8988T (cell line): ENCODE measurements at regions not wholly inside any gene's neighbourhood (a gene's known extent, or its start where the extent isn't known, plus 50 kb on each side); places are given as distances from the start of the nearest gene placed in this dataset.
"Not testable (repeated sequence)": the region's sequence is repeated elsewhere in the genome, so short reads cannot be mapped to it uniquely, and the experiment has no call there.

Experiments
- DNase-seq: peaks from one replicate; pipeline ENCODE4 v3.0.0; 2011

DNA sequence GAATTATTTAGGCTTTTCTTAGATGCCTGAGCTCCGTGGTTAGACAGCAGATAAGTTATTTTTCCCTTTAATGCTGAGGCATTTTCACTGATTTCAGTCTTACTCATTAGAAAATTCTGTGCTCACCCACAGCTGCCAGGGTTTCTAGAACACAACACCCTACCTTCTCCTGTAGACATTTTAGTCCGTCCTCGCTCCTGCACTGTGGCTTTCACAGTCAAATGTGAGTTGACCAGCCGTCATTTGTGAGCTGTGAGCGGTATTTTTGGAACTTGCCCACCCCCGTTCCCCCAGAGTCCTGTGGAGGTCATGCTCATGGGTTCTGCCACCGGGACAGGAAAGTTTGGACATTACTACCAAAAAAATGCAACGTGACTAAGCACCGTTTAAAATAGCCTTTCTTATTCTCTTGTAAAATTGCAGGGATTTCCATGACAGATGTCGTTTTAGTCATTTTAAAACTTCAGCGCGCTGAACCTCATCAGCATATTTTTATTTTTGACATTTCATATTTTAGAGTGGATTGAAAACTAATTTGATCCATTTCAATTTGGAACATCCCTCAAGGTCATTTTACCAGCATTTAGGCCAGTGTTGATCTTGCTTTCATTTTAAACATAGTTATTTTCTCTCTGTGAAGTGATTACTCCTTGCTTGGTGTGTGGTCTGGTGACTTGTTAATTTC lies 249.6 kb upstream of the PLGLB2 start:
- DNase-seq: not testable (repeated sequence)

GRCh38 chr2:87498854-87499238 lies 249.0 kb upstream of the PLGLB2 start:
- DNase-seq: not testable (repeated sequence)

DNA sequence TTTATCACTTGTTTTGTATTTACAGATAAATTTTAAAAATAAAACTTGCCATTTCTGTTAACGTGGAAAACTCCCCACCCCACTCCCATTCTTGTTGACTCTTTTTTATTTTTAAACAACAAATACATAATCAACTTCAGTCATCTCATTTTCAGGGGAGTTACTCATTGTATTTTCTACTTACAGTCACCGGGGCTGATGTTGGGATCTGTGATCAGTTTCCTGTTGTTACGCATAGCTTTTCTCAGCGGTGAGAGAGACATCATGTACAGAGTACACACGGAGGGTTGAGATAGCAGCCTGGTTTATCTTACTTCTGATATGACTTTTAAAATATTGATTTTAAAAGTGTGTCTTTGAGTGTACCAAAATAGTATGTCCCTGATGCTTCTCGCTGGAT lies 248.0 kb upstream of the PLGLB2 start:
- not testable (repeated sequence) for DNase-seq

- DNase-seq: not testable (repeated sequence)
Observed at GRCh38 chr2:87500421-87500820, 247.5 kb upstream of the PLGLB2 start.

DNA sequence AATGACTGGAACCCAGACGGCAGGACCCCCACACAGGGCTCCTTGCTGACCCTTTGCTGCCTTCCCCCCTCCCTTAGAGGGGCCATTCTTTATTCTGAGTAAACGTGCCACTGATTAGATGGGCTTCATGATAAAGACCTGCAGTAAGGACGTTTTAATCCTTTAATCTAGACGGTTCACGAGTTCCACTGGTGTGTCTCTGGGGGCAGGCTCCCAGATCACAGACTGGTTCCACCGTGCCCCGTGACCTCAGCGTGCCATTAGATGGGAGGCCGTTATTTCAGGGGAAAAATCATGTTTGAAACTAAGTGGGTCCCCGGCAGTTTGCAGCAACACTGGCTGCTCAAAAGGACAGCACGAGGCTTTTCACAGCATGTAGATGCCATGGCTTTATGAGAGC lies 246.9 kb upstream of the PLGLB2 start:
- DNase-seq: not testable (repeated sequence)

DNA sequence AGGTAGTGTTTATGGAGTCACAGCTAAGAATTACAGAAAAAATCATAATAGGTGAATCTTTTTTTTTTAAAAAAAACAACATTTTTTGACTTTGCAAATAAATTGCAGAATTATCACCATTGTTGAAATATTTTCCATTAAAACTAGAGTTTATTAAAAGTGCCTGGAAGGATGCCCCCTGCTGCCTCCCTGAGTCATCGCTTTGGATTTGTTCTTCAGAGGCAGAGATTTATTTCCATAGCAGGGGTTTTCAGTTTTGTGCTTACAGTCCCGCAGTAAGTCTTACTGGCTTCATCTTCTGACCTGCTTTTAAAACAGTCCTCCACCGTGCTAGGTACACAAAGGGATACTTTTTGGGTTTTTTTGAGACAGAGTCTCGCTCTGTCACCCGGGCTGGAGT lies 244.9 kb upstream of the PLGLB2 start:
- DNase-seq: not testable (repeated sequence)

GRCh38 chr2:87505239-87505638 lies 242.6 kb upstream of the PLGLB2 start:
- not testable (repeated sequence) for DNase-seq

DNA sequence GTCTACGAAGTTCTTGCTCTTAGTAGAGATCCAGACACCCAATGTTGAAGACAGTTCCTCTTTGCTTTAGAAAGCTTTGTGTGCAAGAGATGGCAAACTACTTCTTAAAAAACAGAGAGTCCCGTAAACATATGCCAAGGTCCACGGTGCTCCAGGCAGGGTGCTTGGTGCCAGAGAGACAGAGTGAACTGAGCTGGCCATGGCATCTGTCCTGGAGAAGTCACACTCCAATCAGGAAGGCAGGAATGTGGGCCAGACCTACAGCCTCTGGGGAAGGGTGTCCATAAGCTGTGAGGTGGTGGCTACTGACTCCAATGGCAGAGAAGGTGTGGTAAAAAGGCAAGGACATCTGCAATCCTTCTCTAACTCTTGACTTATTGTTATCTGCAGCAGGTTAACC lies 242.0 kb upstream of the PLGLB2 start:
- DNase-seq: not testable (repeated sequence)

- DNase-seq: not testable (repeated sequence)
Observed at GRCh38 chr2:87507378-87508348, 240.2 kb upstream of the PLGLB2 start.

DNA sequence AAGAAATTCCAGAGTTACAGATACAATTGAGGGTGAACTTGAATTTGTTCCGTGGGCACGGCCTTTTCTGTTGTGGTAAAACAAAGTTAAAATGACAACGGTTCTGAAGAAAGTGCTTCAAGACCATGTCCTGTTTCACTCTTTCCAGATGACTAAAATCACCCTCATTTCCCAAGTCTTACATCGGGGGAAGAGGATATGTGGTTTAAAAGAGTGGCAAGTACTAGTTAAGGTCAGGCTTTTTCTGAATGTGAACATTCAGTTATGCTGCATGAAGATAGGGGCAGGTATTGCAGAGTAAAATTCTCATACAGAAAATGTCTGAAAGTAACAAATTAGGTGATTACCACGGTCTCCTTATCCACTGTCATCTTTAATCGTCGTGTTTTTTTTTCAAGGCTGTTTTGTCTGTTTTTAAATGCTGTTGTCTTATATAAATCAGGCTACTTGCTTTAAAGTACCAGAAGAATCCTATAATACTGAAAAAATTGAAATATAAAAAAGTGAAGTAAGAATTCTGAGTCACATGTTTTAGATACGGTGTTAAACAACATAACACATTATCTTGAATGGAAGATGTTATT lies 236.6 kb upstream of the PLGLB2 start:
- DNase-seq: not testable (repeated sequence)

- not testable (repeated sequence) for DNase-seq
Observed at GRCh38 chr2:87512864-87513530, 234.9 kb upstream of the PLGLB2 start.

DNA sequence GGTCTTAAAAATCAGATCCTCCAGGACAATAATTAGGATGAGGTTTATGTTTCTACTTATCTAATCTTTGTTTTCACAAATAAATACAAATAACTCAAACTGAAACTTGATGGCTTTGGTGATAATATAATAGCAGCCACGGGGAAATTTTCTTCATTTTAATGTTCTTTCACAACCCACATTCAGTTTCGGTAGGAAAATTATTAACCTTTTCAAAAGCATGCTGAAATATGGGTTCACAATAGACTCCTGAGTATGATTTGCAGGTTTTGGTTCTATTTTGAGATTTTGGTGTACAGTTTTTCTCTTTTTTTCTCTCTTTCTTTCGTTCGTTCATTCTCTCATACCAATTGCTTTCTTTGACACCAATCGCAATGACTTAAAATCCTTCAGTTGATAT lies 233.9 kb upstream of the PLGLB2 start:
- DNase-seq: not testable (repeated sequence)

DNA sequence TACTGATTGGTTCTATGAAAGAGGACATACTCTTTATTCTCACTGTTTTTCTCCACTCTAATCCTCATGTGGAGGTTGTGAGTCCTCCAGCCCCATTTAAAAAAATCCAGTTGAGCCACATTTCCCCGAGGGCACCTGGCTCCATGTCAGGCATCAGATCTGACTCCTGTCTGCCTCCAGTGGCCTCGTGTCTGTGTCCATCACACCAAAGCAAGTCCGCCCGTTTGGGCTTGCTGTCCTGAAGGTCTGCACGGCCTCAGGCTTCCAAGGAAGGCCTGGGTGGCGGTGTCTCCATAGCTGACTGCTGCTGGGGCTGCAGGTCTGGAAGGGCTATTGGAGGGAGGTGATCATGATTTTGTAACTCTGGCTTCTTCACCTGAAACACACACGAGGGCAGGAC lies 233.4 kb upstream of the PLGLB2 start:
- not testable (repeated sequence) for DNase-seq

GRCh38 chr2:87515226-87515625 lies 232.7 kb upstream of the PLGLB2 start:
- not testable (repeated sequence) for DNase-seq

DNA sequence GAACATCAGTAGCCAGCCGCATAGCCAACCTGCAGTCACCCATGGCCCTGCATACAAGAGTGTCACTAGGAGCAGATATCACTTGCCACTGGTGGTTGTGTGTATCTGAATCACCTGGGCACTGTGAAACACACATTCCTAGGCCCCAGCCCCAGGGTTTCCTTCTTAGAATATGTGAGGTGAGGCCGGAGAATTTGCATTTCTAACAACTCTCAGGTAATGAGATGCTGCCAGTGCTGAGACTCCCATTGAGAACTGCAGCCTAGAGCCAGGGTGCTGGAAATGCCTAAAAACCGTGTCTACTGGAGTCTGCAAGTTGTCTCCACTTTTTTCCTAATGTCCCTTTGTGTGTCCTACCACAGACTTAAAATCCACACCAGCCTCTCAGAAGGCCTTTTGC lies 232.0 kb upstream of the PLGLB2 start:
- not testable (repeated sequence) for DNase-seq

DNA sequence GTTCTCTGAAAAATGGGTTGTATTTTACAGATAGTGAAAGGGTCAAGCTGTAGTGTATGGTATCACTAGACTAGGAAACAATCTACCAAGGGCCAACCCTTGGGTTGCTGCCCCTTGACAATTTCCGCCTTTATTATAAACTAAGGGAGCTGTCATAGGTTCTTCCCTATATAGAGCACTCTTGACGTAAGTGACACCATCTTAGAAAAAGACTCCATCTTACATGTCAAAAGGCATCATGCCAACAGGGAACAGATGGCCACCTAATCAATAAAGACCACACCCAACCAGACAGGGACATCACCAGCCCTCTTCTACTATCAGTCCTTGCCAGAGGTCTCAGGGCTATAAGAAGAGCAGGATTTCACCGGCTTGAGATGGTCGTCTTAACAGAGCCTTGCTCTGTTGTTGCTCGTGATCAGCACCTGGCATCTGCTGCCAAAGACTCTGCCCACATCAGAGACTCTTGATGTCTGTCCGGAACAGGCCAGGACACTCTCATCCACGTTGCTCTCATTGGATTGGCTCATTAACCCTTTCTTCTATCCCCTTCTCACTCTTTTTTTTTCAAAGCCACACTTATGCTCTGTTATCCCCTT lies 231.4 kb upstream of the PLGLB2 start:
- not testable (repeated sequence) for DNase-seq

DNA sequence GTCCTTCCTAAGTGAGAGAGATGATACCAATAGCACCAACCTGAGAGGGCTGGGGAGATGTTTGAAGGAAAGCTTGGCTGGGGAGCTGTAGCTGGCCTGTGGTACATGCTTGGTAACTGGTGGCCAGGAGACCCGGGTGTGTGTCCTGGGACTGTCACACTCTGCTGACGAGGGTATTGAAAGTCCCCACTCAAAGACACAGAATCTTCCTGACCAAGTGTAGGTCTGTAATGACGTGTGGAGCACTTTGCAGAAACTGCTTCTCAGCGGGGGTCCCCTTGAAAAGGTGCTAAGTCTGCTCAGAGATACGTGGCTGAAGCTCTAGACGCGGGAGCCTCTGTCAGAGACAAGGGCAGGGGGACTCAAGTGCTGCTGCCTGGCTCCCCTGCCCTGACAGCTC lies 230.4 kb upstream of the PLGLB2 start:
- not testable (repeated sequence) for DNase-seq

GRCh38 chr2:87518066-87518465 lies 229.8 kb upstream of the PLGLB2 start:
- DNase-seq: not testable (repeated sequence)

GRCh38 chr2:87518547-87518946 lies 229.3 kb upstream of the PLGLB2 start:
- DNase-seq: not testable (repeated sequence)

DNA sequence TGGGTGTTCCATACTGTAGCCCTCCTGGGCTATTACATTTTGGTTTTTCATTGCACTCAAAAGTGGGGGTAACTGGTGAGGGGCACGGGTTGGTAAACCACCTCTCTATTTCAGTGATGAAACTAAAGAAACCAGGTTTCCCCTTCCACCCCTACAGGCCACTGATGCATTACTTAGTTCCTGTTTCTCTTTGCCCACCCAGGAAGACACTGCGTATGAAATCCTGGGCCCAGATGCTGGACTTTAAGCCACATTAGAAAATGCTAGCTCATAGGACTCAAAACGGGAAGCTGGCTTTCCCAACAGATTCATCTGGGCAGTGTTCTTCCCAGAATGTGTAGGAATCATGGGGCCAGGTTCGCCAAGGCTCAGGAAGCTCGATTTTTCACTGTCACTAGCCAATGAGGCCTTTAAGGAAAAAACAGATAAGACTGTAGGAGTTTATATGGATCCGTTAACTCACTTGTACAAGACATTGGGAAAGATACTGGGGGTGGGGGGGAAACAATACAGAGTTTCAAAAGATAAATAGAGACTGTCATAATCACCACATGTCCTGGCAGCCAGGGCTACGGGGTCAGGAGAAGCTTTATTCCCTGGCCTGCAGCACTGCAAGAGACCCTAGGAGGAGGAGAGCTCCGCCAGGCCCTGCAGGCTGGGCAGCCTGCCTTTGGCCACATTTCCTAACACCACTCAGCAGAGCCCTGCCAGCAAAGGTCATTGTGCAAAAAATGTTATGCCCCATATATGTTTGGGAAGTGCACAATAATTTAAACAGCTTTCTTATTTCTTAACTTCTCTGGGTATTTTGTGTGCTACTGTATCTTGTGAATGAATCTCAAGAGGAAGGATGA lies 228.5 kb upstream of the PLGLB2 start:
- not testable (repeated sequence) for DNase-seq

DNA sequence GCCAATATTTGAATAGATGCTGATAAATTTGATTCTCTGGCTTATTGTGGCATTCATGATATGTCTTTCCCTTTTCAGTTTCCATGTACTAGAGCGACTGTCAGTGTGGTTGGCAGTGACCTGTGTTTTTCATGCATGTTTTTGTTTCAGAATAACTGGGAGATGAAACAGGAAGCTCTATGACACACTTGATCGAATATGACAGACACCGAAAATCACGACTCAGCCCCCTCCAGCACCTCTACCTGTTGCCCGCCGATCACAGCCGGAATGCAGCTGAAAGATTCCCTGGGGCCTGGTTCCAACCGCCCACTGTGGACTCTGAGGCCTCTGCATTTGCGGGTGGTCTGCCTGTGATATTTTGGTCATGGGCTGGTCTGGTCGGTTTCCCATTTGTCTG lies 226.8 kb upstream of the PLGLB2 start:
- not testable (repeated sequence) for DNase-seq
